Gastroesophageal sphincter (tissue), 3 donors: ENCODE measurements at regions not wholly inside any gene's neighbourhood (a gene's known extent, or its start where the extent isn't known, plus 50 kb on each side); places are given as distances from the start of the nearest gene placed in this dataset.

Experiments used
- POLR2A ChIP-seq, 2 donors: fragments of 450-650 bp; IDR thresholded peaks; one replicate each; pipeline ENCODE4 v1.6.1; 2017; ENCODE audit warnings: antibody characterized with exemption in 2 of 2, mild to moderate bottlenecking in 2 of 2, moderate library complexity in 1 of 2
- TF ChIP-seq, protein P1 (sequence below), 4 experiments: fragments of 200-600 bp in 2 of 4; fragments of 450-650 bp in 2 of 4; sonication (generic) in 1 of 4; IDR thresholded peaks; one replicate each; pipeline ENCODE4 v1.5.1; 2017 to 2019; ENCODE audit warnings: antibody characterized with exemption in 4 of 4, mild to moderate bottlenecking in 2 of 4, moderate library complexity in 2 of 4

DNA sequence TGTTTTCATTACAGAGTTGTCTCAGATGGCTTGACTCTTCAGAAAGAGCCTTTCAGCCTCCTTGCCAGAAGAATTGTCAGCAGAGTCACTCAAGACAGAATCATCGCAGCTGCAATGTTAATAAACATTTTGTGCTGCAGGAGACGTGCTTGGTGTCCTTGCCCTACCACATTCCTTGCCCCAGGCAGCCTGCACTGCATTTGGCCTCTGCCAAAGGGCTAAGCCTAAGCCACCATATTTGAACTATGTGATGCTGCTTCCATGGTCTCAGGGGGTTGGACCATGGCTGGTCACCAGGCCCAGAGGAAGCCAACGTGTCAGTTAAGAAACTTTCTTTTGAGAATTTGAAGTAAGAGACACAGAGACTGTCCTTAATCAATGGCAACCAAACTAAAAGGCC, 145.4 kb downstream of the ACTL7B start:
- TF ChIP-seq POLR2A (IDR thresholded peaks at IDR 0.05) = no peak
- TF ChIP-seq, protein P1, sequence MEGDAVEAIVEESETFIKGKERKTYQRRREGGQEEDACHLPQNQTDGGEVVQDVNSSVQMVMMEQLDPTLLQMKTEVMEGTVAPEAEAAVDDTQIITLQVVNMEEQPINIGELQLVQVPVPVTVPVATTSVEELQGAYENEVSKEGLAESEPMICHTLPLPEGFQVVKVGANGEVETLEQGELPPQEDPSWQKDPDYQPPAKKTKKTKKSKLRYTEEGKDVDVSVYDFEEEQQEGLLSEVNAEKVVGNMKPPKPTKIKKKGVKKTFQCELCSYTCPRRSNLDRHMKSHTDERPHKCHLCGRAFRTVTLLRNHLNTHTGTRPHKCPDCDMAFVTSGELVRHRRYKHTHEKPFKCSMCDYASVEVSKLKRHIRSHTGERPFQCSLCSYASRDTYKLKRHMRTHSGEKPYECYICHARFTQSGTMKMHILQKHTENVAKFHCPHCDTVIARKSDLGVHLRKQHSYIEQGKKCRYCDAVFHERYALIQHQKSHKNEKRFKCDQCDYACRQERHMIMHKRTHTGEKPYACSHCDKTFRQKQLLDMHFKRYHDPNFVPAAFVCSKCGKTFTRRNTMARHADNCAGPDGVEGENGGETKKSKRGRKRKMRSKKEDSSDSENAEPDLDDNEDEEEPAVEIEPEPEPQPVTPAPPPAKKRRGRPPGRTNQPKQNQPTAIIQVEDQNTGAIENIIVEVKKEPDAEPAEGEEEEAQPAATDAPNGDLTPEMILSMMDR (IDR thresholded peaks at IDR 0.05) = no peak
